Mammary epithelial cell (primary cell): ENCODE measurements at regions not wholly inside any gene's neighbourhood (a gene's known extent, or its start where the extent isn't known, plus 50 kb on each side); places are given as distances from the start of the nearest gene placed in this dataset.

Experiments used
- CTCF ChIP-seq, 2 donors: IDR thresholded peaks in 1 of 2; conservative IDR thresholded peaks in 1 of 2; 2 replicates each; pipeline ENCODE4 v1.5.1; 2011 to 2012; ENCODE audit warnings: inconsistent platforms in 2 of 2, low read length in 2 of 2, mild to moderate bottlenecking in 2 of 2, control low read depth in 1 of 2, low read depth in 1 of 2; ENCODE audit not compliant: insufficient read depth in 1 of 2; ENCODE audit errors: extremely low read depth in 1 of 2
- EZH2 ChIP-seq: IDR thresholded peaks from 2 replicates; pipeline ENCODE4 v1.6.1; 2012; ENCODE audit warnings: low read length, inconsistent platforms, borderline replicate concordance

- TF ChIP-seq CTCF (conservative IDR thresholded peaks at IDR 0.05 in 1 of 2, IDR thresholded peaks at IDR 0.05 in 1 of 2; ENCODE audit: extremely low read depth in 1 of 2, insufficient read depth in 1 of 2, low read depth in 1 of 2, low read length in 2 of 2) (no peak), EZH2 (no peak)
Observed at GRCh38 chr13:34502621-34503020, 439.4 kb upstream of the NBEA start.
